ENCODE measurements at regions not wholly inside any gene's neighbourhood (a gene's known extent, or its start where the extent isn't known, plus 50 kb on each side); places are given as distances from the start of the nearest gene placed in this dataset.
"Not testable (repeated sequence)": the region's sequence is repeated elsewhere in the genome, so short reads cannot be mapped to it uniquely, and the experiment has no call there.

GRCh38 chr2:107721178-107721577 lies 105.5 kb upstream of the RGPD4 start:
- H3K27ac Mint-ChIP-seq (ENCODE audit: unreplicated experiment): no peak overlapping the region
- H3K4me1 Mint-ChIP-seq (ENCODE audit: low read depth): no peaks in the 10 kb centered on the region
- no peak overlapping the region for H3K4me3 Mint-ChIP-seq (ENCODE audit: unreplicated experiment)
- H3K9me3 Mint-ChIP-seq (ENCODE audit: low read depth): peaks cover 3% of the 10 kb centered on the region
- peaks cover 8% of the 10 kb centered on the region for H3K27me3 Mint-ChIP-seq (ENCODE audit: low read depth)
- DNase-seq (ENCODE audit: low spot score): no peak
- peaks cover under 1% of the 10 kb centered on the region for H3K36me3 Mint-ChIP-seq (ENCODE audit: low read depth)
- TF ChIP-seq CTCF (IDR thresholded peaks at IDR 0.05): no peak

GRCh38 chr2:107721586-107721985 lies 105.1 kb upstream of the RGPD4 start:
- no peak overlapping the region for H3K4me3 Mint-ChIP-seq (ENCODE audit: unreplicated experiment)
- H3K4me1 Mint-ChIP-seq (ENCODE audit: low read depth): no peaks in the 10 kb centered on the region
- no peak for TF ChIP-seq CTCF (IDR thresholded peaks at IDR 0.05)
- H3K9me3 Mint-ChIP-seq (ENCODE audit: low read depth): peaks cover 3% of the 10 kb centered on the region
- no peak for DNase-seq (ENCODE audit: low spot score)
- H3K27ac Mint-ChIP-seq (ENCODE audit: unreplicated experiment): no peak overlapping the region
- H3K27me3 Mint-ChIP-seq (ENCODE audit: low read depth): peaks cover 5% of the 10 kb centered on the region
- H3K36me3 Mint-ChIP-seq (ENCODE audit: low read depth): no peaks in the 10 kb centered on the region

GRCh38 chr2:107725824-107726223 lies 100.9 kb upstream of the RGPD4 start:
- not testable (repeated sequence) for H3K36me3 Mint-ChIP-seq (ENCODE audit: low read depth); H3K4me3 Mint-ChIP-seq (ENCODE audit: unreplicated experiment); H3K27me3 Mint-ChIP-seq (ENCODE audit: low read depth); H3K27ac Mint-ChIP-seq (ENCODE audit: unreplicated experiment); H3K4me1 Mint-ChIP-seq (ENCODE audit: low read depth); H3K9me3 Mint-ChIP-seq (ENCODE audit: low read depth); DNase-seq (ENCODE audit: low spot score)

- Mint-ChIP-seq H3K4me1 (ENCODE audit: low read depth) (peaks cover 14% of the 10 kb centered on the region), H3K27me3 (ENCODE audit: low read depth) (peaks cover 1% of the 10 kb centered on the region), H3K27ac (ENCODE audit: unreplicated experiment) (no peak overlapping the region), H3K4me3 (ENCODE audit: unreplicated experiment) (no peak overlapping the region), H3K9me3 (ENCODE audit: low read depth) (peaks cover 3% of the 10 kb centered on the region), H3K36me3 (ENCODE audit: low read depth) (no peaks in the 10 kb centered on the region)
- TF ChIP-seq CTCF (IDR thresholded peaks at IDR 0.05): no peak
- no peak for DNase-seq (ENCODE audit: low spot score)
Observed at GRCh38 chr2:107727318-107727717, 99.4 kb upstream of the RGPD4 start.

GRCh38 chr2:107728586-107728985 lies 98.1 kb upstream of the RGPD4 start:
- Mint-ChIP-seq H3K9me3 (ENCODE audit: low read depth) (peaks cover 3% of the 10 kb centered on the region), H3K27me3 (ENCODE audit: low read depth) (peaks cover under 1% of the 10 kb centered on the region), H3K27ac (ENCODE audit: unreplicated experiment) (no peak overlapping the region), H3K4me3 (ENCODE audit: unreplicated experiment) (no peak overlapping the region), H3K4me1 (ENCODE audit: low read depth) (peaks cover 14% of the 10 kb centered on the region), H3K36me3 (ENCODE audit: low read depth) (no peaks in the 10 kb centered on the region)
- no peak for TF ChIP-seq CTCF (IDR thresholded peaks at IDR 0.05)
- DNase-seq (ENCODE audit: low spot score): no peak

- Mint-ChIP-seq H3K36me3 (ENCODE audit: low read depth) (no peaks in the 10 kb centered on the region), H3K4me1 (ENCODE audit: low read depth) (peaks cover 20% of the 10 kb centered on the region), H3K9me3 (ENCODE audit: low read depth) (peaks cover 3% of the 10 kb centered on the region), H3K4me3 (ENCODE audit: unreplicated experiment) (no peak overlapping the region), H3K27ac (ENCODE audit: unreplicated experiment) (no peak overlapping the region), H3K27me3 (ENCODE audit: low read depth) (no peaks in the 10 kb centered on the region)
- DNase-seq (ENCODE audit: low spot score): no peak
- TF ChIP-seq CTCF (IDR thresholded peaks at IDR 0.05): no peak
Observed at GRCh38 chr2:107729440-107729839, 97.3 kb upstream of the RGPD4 start.
